GM12878 (cell line): ENCODE measurements at regions not wholly inside any gene's neighbourhood (a gene's known extent, or its start where the extent isn't known, plus 50 kb on each side); places are given as distances from the start of the nearest gene placed in this dataset.

Experiments used
- GABPA ChIP-seq: IDR thresholded peaks from 2 replicates; pipeline ENCODE4 v1.6.1; 2014; ENCODE audit warnings: antibody characterized with exemption, low read depth, mild to moderate bottlenecking, inconsistent platforms
- POLR2A ChIP-seq: IDR thresholded peaks from 2 replicates; pipeline ENCODE4 v1.6.1; 2011; ENCODE audit warnings: low read depth, mild to moderate bottlenecking, low read length
- RFX5 ChIP-seq: IDR thresholded peaks from 2 replicates; pipeline ENCODE4 v1.6.1; 2011; ENCODE audit warnings: low read depth, low read length, improper control_type of control experiment

DNA sequence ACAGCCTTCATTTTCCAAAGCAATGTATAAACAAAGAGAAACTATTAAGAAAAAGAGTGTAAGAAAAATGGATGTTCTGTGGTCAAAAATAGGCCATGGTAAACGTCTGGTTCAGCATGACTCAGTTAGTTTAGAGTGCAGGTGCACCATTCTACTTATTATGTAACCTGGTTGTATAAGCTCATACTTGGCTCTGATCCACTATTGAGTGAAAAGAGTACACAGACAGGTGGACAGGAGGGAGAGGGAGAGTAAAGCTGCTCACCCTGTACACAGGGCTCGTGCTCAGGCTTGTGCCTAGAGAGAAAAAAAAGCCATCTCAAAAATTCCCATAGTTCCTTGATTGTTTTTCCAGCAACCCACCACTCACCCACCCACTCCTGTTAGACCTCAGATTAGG lies 85.8 kb upstream of the ZNF91 start:
- TF ChIP-seq RFX5 (no peak), POLR2A (no peak), GABPA (no peak)
